RWPE2 (cell line): ENCODE measurements at regions not wholly inside any gene's neighbourhood (a gene's known extent, or its start where the extent isn't known, plus 50 kb on each side); places are given as distances from the start of the nearest gene placed in this dataset.

ENCODE experiments used
- ATAC-seq: fragments of 200-7000 bp; cut with Tn5 transposase; 3 replicates; pipeline ENCODE4 v1.9.1; 2021; ENCODE audit warnings: low read depth
- DNase-seq: peaks from one replicate; pipeline ENCODE4 v3.0.0-alpha.2; 2020; ENCODE audit warnings: low spot score
- H3K27ac ChIP-seq: fragments of 450-650 bp; 2 replicates; pipeline ENCODE4 v1.5.1; 2017; ENCODE audit warnings: mild to moderate bottlenecking; ENCODE audit not compliant: poor library complexity, severe bottlenecking
- H3K27me3 ChIP-seq: fragments of 250-450 bp; sonication (Bioruptor Pico); 2 replicates; pipeline ENCODE4 v1.5.1; 2021; ENCODE audit warnings: mild to moderate bottlenecking, moderate library complexity; ENCODE audit not compliant: insufficient read depth, poor library complexity, severe bottlenecking
- H3K36me3 ChIP-seq: fragments of 250-450 bp; sonication (Bioruptor Pico); 2 replicates; pipeline ENCODE4 v1.5.1; 2020; ENCODE audit warnings: low read depth, mild to moderate bottlenecking, moderate library complexity
- H3K4me1 ChIP-seq: fragments of 250-450 bp; sonication (Bioruptor Pico); 2 replicates; pipeline ENCODE4 v1.5.1; 2021; ENCODE audit warnings: mild to moderate bottlenecking, moderate library complexity; ENCODE audit not compliant: insufficient read depth, poor library complexity, severe bottlenecking
- H3K4me3 ChIP-seq: fragments of 250-450 bp; sonication (Bioruptor Pico); 2 replicates; pipeline ENCODE4 v1.5.1; 2021; ENCODE audit warnings: mild to moderate bottlenecking, moderate library complexity; ENCODE audit not compliant: severe bottlenecking
- H3K9me3 ChIP-seq: fragments of 250-450 bp; sonication (Bioruptor Pico); 2 replicates; pipeline ENCODE4 v1.5.1; 2021; ENCODE audit warnings: mild to moderate bottlenecking, moderate library complexity; ENCODE audit not compliant: severe bottlenecking
- TF ChIP-seq, protein P1 (sequence below): fragments of 450-650 bp; IDR thresholded peaks from one replicate; pipeline ENCODE4 v1.5.1; 2017; ENCODE audit warnings: mild to moderate bottlenecking, moderate library complexity; ENCODE audit not compliant: poor library complexity, severe bottlenecking

- ATAC-seq (peak; percentile 84), DNase-seq (peak; percentile 89)
- Histone ChIP-seq H3K27me3 (no peaks in the 10 kb centered on the region), H3K4me3 (peak overlapping the region; percentile 81), H3K27ac (peak overlapping the region; percentile 97), H3K4me1 (peaks cover 8% of the 10 kb centered on the region), H3K9me3 (no peaks in the 10 kb centered on the region), H3K36me3 (peaks cover 9% of the 10 kb centered on the region)
- TF ChIP-seq, protein P1, sequence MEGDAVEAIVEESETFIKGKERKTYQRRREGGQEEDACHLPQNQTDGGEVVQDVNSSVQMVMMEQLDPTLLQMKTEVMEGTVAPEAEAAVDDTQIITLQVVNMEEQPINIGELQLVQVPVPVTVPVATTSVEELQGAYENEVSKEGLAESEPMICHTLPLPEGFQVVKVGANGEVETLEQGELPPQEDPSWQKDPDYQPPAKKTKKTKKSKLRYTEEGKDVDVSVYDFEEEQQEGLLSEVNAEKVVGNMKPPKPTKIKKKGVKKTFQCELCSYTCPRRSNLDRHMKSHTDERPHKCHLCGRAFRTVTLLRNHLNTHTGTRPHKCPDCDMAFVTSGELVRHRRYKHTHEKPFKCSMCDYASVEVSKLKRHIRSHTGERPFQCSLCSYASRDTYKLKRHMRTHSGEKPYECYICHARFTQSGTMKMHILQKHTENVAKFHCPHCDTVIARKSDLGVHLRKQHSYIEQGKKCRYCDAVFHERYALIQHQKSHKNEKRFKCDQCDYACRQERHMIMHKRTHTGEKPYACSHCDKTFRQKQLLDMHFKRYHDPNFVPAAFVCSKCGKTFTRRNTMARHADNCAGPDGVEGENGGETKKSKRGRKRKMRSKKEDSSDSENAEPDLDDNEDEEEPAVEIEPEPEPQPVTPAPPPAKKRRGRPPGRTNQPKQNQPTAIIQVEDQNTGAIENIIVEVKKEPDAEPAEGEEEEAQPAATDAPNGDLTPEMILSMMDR: no peak
These were observed 155.1 kb upstream of the FRMD4B start for GRCh38 chr3:69540706-69541581.

- Histone ChIP-seq H3K27me3 (no peaks in the 10 kb centered on the region), H3K36me3 (peaks cover 9% of the 10 kb centered on the region), H3K4me1 (peaks cover 8% of the 10 kb centered on the region), H3K4me3 (no peak overlapping the region), H3K27ac (no peak overlapping the region), H3K9me3 (no peaks in the 10 kb centered on the region)
- TF ChIP-seq, protein P1: no peak
- no peak for DNase-seq
- no peak for ATAC-seq
These were observed 153.2 kb upstream of the FRMD4B start for GRCh38 chr3:69539134-69539533.

- Histone ChIP-seq H3K4me3 (no peak overlapping the region), H3K9me3 (no peaks in the 10 kb centered on the region), H3K27me3 (no peaks in the 10 kb centered on the region), H3K4me1 (peaks cover 8% of the 10 kb centered on the region), H3K36me3 (peaks cover 9% of the 10 kb centered on the region), H3K27ac (no peak overlapping the region)
- DNase-seq: no peak
- ATAC-seq: no peak
- TF ChIP-seq, protein P1: no peak
These were observed 152.4 kb upstream of the FRMD4B start for GRCh38 chr3:69538281-69538680.

DNA sequence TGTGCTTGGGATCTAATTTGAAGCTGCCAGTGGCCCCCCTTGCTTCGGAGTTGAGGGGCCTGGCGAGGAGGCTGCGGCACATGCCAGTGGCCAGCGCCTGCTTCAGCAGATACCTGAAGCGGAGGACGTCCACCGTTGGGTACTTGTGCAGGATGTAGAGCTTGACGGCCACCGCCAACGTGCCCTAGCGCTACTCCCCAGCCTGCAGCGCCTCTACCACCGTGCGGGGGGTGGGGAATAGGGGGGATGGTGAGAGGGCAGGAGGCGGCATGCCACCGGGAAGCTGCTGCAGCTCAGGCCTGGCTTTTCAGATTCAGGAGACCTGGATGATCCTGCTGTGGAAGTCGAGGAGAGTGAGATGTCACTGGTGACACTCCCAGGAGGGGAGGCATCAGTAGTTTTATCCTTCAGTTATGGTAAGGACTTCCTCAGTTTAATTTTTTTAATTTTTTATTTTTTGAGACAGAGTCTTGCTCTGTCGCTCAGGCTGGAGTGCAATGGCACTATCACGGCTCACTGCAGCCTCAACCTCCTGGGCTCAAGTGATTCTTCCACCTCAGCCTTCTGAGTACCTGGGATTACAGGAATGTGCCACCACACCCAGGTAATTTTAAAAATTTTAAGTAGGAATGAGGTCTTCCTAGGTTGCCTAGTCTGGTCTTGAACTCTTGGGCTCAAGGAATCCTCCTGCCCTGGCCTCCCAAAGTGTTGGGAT, 150.6 kb upstream of the FRMD4B start:
- DNase-seq (no peak), ATAC-seq (no peak)
- Histone ChIP-seq H3K9me3 (no peaks in the 10 kb centered on the region), H3K27me3 (no peaks in the 10 kb centered on the region), H3K4me3 (no peak overlapping the region), H3K4me1 (peaks cover 8% of the 10 kb centered on the region), H3K36me3 (peaks cover 9% of the 10 kb centered on the region), H3K27ac (no peak overlapping the region)
- TF ChIP-seq, protein P1: no peak
